HEK293 (cell line): ENCODE measurements at regions not wholly inside any gene's neighbourhood (a gene's known extent, or its start where the extent isn't known, plus 50 kb on each side); places are given as distances from the start of the nearest gene placed in this dataset.

ENCODE experiments used
- CTCF ChIA-PET: fragments of 350-600 bp; formaldehyde crosslinking; extraction: SDS; loops from one replicate; lab custom pipeline; 2021; ENCODE audit warnings: antibody characterized with exemption; lab: Yijun Ruan, JAX
- POLR2A ChIA-PET: fragments of 300-600 bp; formaldehyde crosslinking; extraction: SDS; loops from one replicate; lab custom pipeline; 2020; ENCODE audit warnings: antibody characterized with exemption, inconsistent platforms; lab: Yijun Ruan, JAX
- H3K27ac ChIP-seq: fragments of 200-500 bp; sonication (Bioruptor generic); 2 replicates; pipeline ENCODE4 v1.5.1; 2014; ENCODE audit warnings: low read depth, low read length, control low read depth, inconsistent platforms; ENCODE audit errors: extremely low read depth
- H3K36me3 ChIP-seq, 2 experiments: fragments of 200-500 bp in 1 of 2; sonication (Bioruptor generic) in 1 of 2; 1 replicate in 1 of 2; 2 replicates in 1 of 2; pipeline ENCODE4 v1.5.1; 2014 to 2017; ENCODE audit warnings: inconsistent platforms in 2 of 2, low read length in 2 of 2; ENCODE audit not compliant: control insufficient read depth in 2 of 2, insufficient read depth in 1 of 2
- H3K4me1 ChIP-seq: fragments of 200-500 bp; sonication (Bioruptor generic); 2 replicates; pipeline ENCODE4 v1.5.1; 2014; ENCODE audit warnings: mild to moderate bottlenecking, low read length, inconsistent platforms; ENCODE audit not compliant: control insufficient read depth, insufficient read depth
- H3K4me3 ChIP-seq: 2 replicates; pipeline ENCODE4 v1.5.1; 2011; ENCODE audit warnings: low read depth, mild to moderate bottlenecking, control low read depth, low read length, moderate library complexity
- H3K9me3 ChIP-seq: fragments of 200-500 bp; sonication (Bioruptor generic); 2 replicates; pipeline ENCODE4 v1.5.1; 2014; ENCODE audit warnings: low read depth, low read length, inconsistent platforms; ENCODE audit not compliant: control insufficient read depth, insufficient read depth
- AEBP2 ChIP-seq: fragments of 450-650 bp; formaldehyde crosslinking; IDR thresholded peaks from 2 replicates; pipeline ENCODE4 v1.5.1; 2016; ENCODE audit warnings: missing biosample characterization, missing genetic modification characterization, borderline replicate concordance
- HOXD13 ChIP-seq: sonication (generic); formaldehyde crosslinking; IDR thresholded peaks from 2 replicates; pipeline ENCODE4 v1.8.0; 2022; ENCODE audit warnings: missing genetic modification reagents, borderline replicate concordance
- MYNN ChIP-seq: fragments of 450-650 bp; formaldehyde crosslinking; IDR thresholded peaks from 2 replicates; pipeline ENCODE4 v1.5.1; 2016; ENCODE audit warnings: missing biosample characterization, missing genetic modification characterization, borderline replicate concordance
- MZF1 ChIP-seq: fragments of 450-650 bp; formaldehyde crosslinking; IDR thresholded peaks from 2 replicates; pipeline ENCODE4 v1.5.1; 2017; ENCODE audit warnings: missing biosample characterization, missing genetic modification characterization, borderline replicate concordance
- PRDM1 ChIP-seq: fragments of 450-650 bp; formaldehyde crosslinking; IDR thresholded peaks from 2 replicates; pipeline ENCODE4; 2016; ENCODE audit warnings: missing biosample characterization, missing genetic modification characterization
- TCF7L2 ChIP-seq: IDR thresholded peaks from 2 replicates; pipeline ENCODE4 v1.6.1; 2011; ENCODE audit warnings: low read depth, mild to moderate bottlenecking, inconsistent platforms, low read length, moderate library complexity, borderline replicate concordance
- ZEB2 ChIP-seq: fragments of 450-650 bp; formaldehyde crosslinking; IDR thresholded peaks from 2 replicates; pipeline ENCODE4 v1.5.1; 2016; ENCODE audit warnings: missing biosample characterization, missing genetic modification characterization
- ZNF354C ChIP-seq: fragments of 450-650 bp; formaldehyde crosslinking; IDR thresholded peaks from 2 replicates; pipeline ENCODE4 v1.5.1; 2016; ENCODE audit warnings: missing biosample characterization, missing genetic modification characterization, low read depth, borderline replicate concordance
- ZNF624 ChIP-seq: fragments of 450-650 bp; formaldehyde crosslinking; IDR thresholded peaks from 2 replicates; pipeline ENCODE4 v1.5.1; 2017; ENCODE audit warnings: missing biosample characterization, missing genetic modification characterization
- ZNF777 ChIP-seq: fragments of 450-650 bp; formaldehyde crosslinking; IDR thresholded peaks from 2 replicates; pipeline ENCODE4 v1.5.1; 2017; ENCODE audit warnings: missing biosample characterization, missing genetic modification characterization, borderline replicate concordance
- ZNF791 ChIP-seq: fragments of 450-650 bp; formaldehyde crosslinking; IDR thresholded peaks from 2 replicates; pipeline ENCODE4 v1.5.1; 2016; ENCODE audit warnings: missing biosample characterization, missing genetic modification characterization
- TF ChIP-seq, protein P1 (sequence below): fragments of 450-650 bp; formaldehyde crosslinking; IDR thresholded peaks from 2 replicates; pipeline ENCODE4 v1.5.1; 2016; ENCODE audit warnings: missing biosample characterization, missing genetic modification characterization
- TF ChIP-seq, protein P2 (sequence below): fragments of 450-650 bp; formaldehyde crosslinking; conservative IDR thresholded peaks from 2 replicates; pipeline ENCODE4 v1.5.1; 2016; ENCODE audit warnings: low read depth, missing biosample characterization, missing genetic modification characterization
- TF ChIP-seq, protein P3 (sequence below): fragments of 450-650 bp; formaldehyde crosslinking; IDR thresholded peaks from 2 replicates; pipeline ENCODE4 v1.5.1; 2016; ENCODE audit warnings: missing biosample characterization, missing genetic modification characterization
- TF ChIP-seq, protein P4 (sequence below): fragments of 450-650 bp; formaldehyde crosslinking; IDR thresholded peaks from 2 replicates; pipeline ENCODE4 v1.5.1; 2016; ENCODE audit warnings: missing biosample characterization, missing genetic modification characterization

- ChIA-PET CTCF (no interaction called here), POLR2A (no interaction called here)
- no peak overlapping the region for H3K4me3 ChIP-seq
Observed at GRCh38 chr13:85626603-85627002, 172.6 kb downstream of the SLITRK6 start.

DNA sequence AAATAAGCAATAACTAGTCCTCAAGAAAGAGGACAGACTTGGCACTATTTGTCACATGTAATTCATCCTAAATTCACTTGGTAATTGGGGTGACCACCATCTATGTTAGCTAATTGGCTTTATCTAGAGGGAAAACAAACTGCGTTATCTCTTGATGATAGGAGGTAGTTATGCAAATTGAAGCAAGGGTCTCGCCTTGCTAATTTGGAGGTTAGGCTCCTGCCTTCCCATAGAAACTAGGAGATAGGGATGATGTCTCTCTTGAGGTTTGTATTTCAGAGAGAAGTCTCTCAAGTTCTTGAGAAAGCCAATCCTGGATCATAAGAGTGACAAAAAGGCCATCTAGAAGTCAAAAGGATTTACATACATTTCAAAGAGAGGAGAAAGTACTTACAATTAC lies 179.9 kb downstream of the SLITRK6 start:
- TF ChIP-seq PRDM1 (tag by site-specific recombination) (no peak), MZF1 (no peak), ZNF791 (tag by site-specific recombination) (no peak), ZNF624 (tag by site-specific recombination) (no peak), ZNF777 (tag by site-specific recombination) (no peak), AEBP2 (tag by site-specific recombination) (no peak), ZEB2 (no peak), TCF7L2 (no peak)
- TF ChIP-seq, protein P1, sequence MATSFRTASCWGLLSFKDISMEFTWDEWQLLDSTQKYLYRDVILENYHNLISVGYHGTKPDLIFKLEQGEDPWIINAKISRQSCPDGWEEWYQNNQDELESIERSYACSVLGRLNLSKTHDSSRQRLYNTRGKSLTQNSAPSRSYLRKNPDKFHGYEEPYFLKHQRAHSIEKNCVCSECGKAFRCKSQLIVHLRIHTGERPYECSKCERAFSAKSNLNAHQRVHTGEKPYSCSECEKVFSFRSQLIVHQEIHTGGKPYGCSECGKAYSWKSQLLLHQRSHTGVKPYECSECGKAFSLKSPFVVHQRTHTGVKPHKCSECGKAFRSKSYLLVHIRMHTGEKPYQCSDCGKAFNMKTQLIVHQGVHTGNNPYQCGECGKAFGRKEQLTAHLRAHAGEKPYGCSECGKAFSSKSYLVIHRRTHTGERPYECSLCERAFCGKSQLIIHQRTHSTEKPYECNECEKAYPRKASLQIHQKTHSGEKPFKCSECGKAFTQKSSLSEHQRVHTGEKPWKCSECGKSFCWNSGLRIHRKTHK (tag by site-specific recombination): no peak
- TF ChIP-seq, protein P2, sequence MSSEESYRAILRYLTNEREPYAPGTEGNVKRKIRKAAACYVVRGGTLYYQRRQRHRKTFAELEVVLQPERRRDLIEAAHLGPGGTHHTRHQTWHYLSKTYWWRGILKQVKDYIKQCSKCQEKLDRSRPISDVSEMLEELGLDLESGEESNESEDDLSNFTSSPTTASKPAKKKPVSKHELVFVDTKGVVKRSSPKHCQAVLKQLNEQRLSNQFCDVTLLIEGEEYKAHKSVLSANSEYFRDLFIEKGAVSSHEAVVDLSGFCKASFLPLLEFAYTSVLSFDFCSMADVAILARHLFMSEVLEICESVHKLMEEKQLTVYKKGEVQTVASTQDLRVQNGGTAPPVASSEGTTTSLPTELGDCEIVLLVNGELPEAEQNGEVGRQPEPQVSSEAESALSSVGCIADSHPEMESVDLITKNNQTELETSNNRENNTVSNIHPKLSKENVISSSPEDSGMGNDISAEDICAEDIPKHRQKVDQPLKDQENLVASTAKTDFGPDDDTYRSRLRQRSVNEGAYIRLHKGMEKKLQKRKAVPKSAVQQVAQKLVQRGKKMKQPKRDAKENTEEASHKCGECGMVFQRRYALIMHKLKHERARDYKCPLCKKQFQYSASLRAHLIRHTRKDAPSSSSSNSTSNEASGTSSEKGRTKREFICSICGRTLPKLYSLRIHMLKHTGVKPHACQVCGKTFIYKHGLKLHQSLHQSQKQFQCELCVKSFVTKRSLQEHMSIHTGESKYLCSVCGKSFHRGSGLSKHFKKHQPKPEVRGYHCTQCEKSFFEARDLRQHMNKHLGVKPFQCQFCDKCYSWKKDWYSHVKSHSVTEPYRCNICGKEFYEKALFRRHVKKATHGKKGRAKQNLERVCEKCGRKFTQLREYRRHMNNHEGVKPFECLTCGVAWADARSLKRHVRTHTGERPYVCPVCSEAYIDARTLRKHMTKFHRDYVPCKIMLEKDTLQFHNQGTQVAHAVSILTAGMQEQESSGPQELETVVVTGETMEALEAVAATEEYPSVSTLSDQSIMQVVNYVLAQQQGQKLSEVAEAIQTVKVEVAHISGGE: no peak
- TF ChIP-seq, protein P3, sequence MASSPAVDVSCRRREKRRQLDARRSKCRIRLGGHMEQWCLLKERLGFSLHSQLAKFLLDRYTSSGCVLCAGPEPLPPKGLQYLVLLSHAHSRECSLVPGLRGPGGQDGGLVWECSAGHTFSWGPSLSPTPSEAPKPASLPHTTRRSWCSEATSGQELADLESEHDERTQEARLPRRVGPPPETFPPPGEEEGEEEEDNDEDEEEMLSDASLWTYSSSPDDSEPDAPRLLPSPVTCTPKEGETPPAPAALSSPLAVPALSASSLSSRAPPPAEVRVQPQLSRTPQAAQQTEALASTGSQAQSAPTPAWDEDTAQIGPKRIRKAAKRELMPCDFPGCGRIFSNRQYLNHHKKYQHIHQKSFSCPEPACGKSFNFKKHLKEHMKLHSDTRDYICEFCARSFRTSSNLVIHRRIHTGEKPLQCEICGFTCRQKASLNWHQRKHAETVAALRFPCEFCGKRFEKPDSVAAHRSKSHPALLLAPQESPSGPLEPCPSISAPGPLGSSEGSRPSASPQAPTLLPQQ (tag by site-specific recombination): no peak
- TF ChIP-seq, protein P4, sequence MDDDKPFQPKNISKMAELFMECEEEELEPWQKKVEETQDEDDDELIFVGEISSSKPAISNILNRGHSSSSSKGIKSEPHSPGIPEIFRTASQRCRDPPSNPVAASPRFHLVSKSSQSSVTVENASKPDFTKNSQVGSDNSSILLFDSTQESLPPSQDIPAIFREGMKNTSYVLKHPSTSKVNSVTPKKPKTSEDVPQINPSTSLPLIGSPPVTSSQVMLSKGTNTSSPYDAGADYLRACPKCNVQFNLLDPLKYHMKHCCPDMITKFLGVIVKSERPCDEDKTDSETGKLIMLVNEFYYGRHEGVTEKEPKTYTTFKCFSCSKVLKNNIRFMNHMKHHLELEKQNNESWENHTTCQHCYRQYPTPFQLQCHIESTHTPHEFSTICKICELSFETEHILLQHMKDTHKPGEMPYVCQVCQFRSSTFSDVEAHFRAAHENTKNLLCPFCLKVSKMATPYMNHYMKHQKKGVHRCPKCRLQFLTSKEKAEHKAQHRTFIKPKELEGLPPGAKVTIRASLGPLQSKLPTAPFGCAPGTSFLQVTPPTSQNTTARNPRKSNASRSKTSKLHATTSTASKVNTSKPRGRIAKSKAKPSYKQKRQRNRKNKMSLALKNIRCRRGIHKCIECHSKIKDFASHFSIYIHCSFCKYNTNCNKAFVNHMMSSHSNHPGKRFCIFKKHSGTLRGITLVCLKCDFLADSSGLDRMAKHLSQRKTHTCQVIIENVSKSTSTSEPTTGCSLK: no peak
- TF ChIP-seq, all 188 proteins: peak for 0
- Histone ChIP-seq H3K4me3 (no peak overlapping the region), H3K27ac (no peak overlapping the region), H3K4me1 (no peaks in the 10 kb centered on the region), H3K9me3 (no peaks in the 10 kb centered on the region), H3K36me3 (no peaks in the 10 kb centered on the region)
- CTCF ChIA-PET: no interaction called here
- POLR2A ChIA-PET: no interaction called here

More at GRCh38 chr13:85626603-85627002, 172.6 kb downstream of the SLITRK6 start:
- no peak for TF ChIP-seq MYNN (tag by site-specific recombination)
- TF ChIP-seq ZNF354C (tag by site-specific recombination): no peak
- TF ChIP-seq HOXD13: no peak
- Histone ChIP-seq H3K4me1 (no peaks in the 10 kb centered on the region), H3K27ac (no peak overlapping the region), H3K36me3 (no peaks in the 10 kb centered on the region), H3K9me3 (no peaks in the 10 kb centered on the region)
